ENCODE measurements at regions not wholly inside any gene's neighbourhood (a gene's known extent, or its start where the extent isn't known, plus 50 kb on each side); places are given as distances from the start of the nearest gene placed in this dataset.

DNA sequence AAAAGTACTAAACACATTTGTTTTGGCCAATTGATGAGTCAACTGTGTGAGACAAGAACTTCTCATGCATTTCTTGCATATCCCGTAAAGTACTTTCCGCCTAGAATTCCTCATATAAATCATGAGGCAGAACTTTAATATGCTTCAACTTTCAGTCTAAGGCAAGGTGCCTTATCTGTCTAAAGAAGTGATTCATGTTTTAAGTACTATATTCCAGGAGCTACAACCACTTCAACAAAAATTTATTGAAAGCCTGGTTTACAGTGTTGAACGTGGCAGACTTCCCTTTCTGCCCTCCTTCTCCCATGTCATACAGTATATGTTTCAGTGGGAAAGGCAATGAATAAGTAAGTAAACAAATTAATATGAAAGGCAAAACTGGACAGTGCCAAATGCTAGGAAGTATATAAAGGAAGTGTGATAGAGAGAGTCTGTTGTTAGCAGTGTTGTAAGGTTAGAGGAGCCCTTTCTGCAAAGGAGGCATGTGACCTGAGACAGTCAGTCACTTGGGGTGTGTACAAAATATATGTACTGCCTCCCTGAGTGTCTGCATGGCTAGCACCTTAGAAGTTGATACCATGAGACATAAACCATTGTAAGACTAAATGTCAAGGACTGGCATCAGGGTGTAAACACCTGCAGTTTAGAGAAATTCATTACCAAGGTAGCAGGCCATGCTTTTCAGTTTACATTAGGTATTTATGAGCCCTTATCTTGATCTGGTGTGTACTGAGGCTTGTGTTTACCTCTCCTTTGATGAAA is 362.2 kb downstream of the SRGAP2C start:
- Histone ChIP-seq H2AFZ (replicated peaks; ENCODE audit: low read length, poor library complexity) (no peak overlapping the region), H3K79me1 (ENCODE audit: low read depth in 1 of 2, low read length in 2 of 2) (no peaks in the 10 kb centered on the region), H2BK120ac (ENCODE audit: low read depth, low read length) (no peak overlapping the region), H4K20me1 (ENCODE audit: insufficient read depth, low read length) (no peaks in the 10 kb centered on the region), H3K9me1 (ENCODE audit: insufficient read depth, low read length) (no peaks in the 10 kb centered on the region), H3K4me3 (ENCODE audit: insufficient read depth, low read depth, low read length) (no peak overlapping the region), H3K27me3 (ENCODE audit: control insufficient read depth, insufficient read depth, low read length) (no peaks in the 10 kb centered on the region), H3K36me3 (ENCODE audit: control insufficient read depth, insufficient read depth, low read length) (no peaks in the 10 kb centered on the region), H2BK5ac (ENCODE audit: low read depth, low read length, poor library complexity, severe bottlenecking) (no peak overlapping the region), H4K8ac (ENCODE audit: low read depth in 2 of 2, low read length in 2 of 2) (no peak overlapping the region), H3K9ac (ENCODE audit: low read depth, low read length) (no peak overlapping the region), H4K5ac (ENCODE audit: low read depth, low read length) (no peak overlapping the region), H3K4me2 (ENCODE audit: low read depth, low read length) (no peak overlapping the region), H3K56ac (ENCODE audit: extremely low read depth, insufficient read depth, low read length) (no peak overlapping the region), H3K23ac (ENCODE audit: low read depth, low read length) (no peak overlapping the region), H3K27ac (ENCODE audit: insufficient read depth, low read length) (no peak overlapping the region), H3K4ac (ENCODE audit: low read depth, low read length) (no peak overlapping the region), H3K14ac (replicated peaks; ENCODE audit: low read depth, low read length) (no peak overlapping the region), H2BK15ac (ENCODE audit: low read depth, low read length) (no peak overlapping the region), H2AK9ac (replicated peaks; ENCODE audit: low read depth, low read length, poor library complexity) (no peak overlapping the region), H2BK20ac (ENCODE audit: low read depth, low read length) (no peak overlapping the region), H3K9me3 (ENCODE audit: control insufficient read depth, insufficient read depth, low read length) (no peaks in the 10 kb centered on the region), H4K91ac (ENCODE audit: insufficient read depth, low read depth, low read length) (no peak overlapping the region), H3K4me1 (ENCODE audit: control insufficient read depth, insufficient read depth, low read length) (no peaks in the 10 kb centered on the region), H2AK5ac (ENCODE audit: low read depth, low read length) (no peak overlapping the region), H3K18ac (ENCODE audit: low read depth, low read length) (no peak overlapping the region)
- no CpG with 5 or more reads among the region's 3 CpGs for WGBS, 2 experiments (ENCODE audit: extremely low coverage in 2 of 2, insufficient read length in 1 of 2)
- dilution Hi-C loops (cut with HindIII; ENCODE audit: low sequenced_read_pairs, unreplicated experiment), result no loop called here
- no TSS peak for BruUV-seq (replicated peaks)
- ChIA-PET POLR2A (ENCODE audit: unreplicated experiment) (no interaction called here), CTCF (no interaction called here)
- intact Hi-C loops (cut with micrococcal nuclease), result no loop called here
- DNase-seq (no peak), ATAC-seq (ENCODE audit: low read depth) (no peak)
- in situ Hi-C loops (cut with MboI; ENCODE audit: low sequenced_read_pairs), result no loop called here
- TF ChIP-seq USF2 (IDR thresholded peaks at IDR 0.05; ENCODE audit: low read depth, low read length) (no peak), FOS (IDR thresholded peaks at IDR 0.05; ENCODE audit: low read depth, low read length) (no peak), MXI1 (IDR thresholded peaks at IDR 0.05; ENCODE audit: borderline replicate concordance, low read depth, low read length) (no peak), MAFK (IDR thresholded peaks at IDR 0.05; ENCODE audit: low read depth, low read length) (no peak), MAZ (IDR thresholded peaks at IDR 0.05; ENCODE audit: borderline replicate concordance, low read depth, low read length) (no peak), POLR2A (IDR thresholded peaks at IDR 0.05; ENCODE audit: low read depth, low read length) (no peak), RAD21 (IDR thresholded peaks at IDR 0.05; ENCODE audit: low read length) (no peak), CHD1 (IDR thresholded peaks at IDR 0.05; ENCODE audit: low read depth, low read length) (no peak), SMC3 (IDR thresholded peaks at IDR 0.05; ENCODE audit: low read depth, low read length) (no peak), RCOR1 (IDR thresholded peaks at IDR 0.05; ENCODE audit: insufficient replicate concordance, low read length) (no peak), RFX5 (IDR thresholded peaks at IDR 0.05; ENCODE audit: low read depth, low read length) (no peak), NFE2L2 (IDR thresholded peaks at IDR 0.05; ENCODE audit: low read depth, low read length) (no peak)
- TF ChIP-seq, protein P1, sequence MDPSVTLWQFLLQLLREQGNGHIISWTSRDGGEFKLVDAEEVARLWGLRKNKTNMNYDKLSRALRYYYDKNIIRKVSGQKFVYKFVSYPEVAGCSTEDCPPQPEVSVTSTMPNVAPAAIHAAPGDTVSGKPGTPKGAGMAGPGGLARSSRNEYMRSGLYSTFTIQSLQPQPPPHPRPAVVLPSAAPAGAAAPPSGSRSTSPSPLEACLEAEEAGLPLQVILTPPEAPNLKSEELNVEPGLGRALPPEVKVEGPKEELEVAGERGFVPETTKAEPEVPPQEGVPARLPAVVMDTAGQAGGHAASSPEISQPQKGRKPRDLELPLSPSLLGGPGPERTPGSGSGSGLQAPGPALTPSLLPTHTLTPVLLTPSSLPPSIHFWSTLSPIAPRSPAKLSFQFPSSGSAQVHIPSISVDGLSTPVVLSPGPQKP (IDR thresholded peaks at IDR 0.05; ENCODE audit: borderline replicate concordance, low read depth, low read length), result no peak
